Psoas muscle (tissue), 7 donors: ENCODE measurements at regions not wholly inside any gene's neighbourhood (a gene's known extent, or its start where the extent isn't known, plus 50 kb on each side); places are given as distances from the start of the nearest gene placed in this dataset.

Experiments
- ATAC-seq, 4 donors: fragments of 200-7000 bp; cut with Tn5 transposase; one replicate each; pipeline ENCODE4 v1.9.1; 2020; ENCODE audit warnings: moderate library complexity in 3 of 4, mild to moderate bottlenecking in 2 of 4
- DNase-seq, 2 donors: peaks; one replicate each; pipeline ENCODE4 v3.0.0-alpha.2; 2020
- H3K27ac ChIP-seq: fragments of 200-600 bp; one replicate; pipeline ENCODE4 v1.8.0; 2022
- H3K27me3 ChIP-seq, 3 donors: fragments of 200-600 bp in 1 of 3; one replicate each; pipeline versions ENCODE4 v1.6.1 to v1.8.0; 2013 to 2022; ENCODE audit warnings: low read length in 2 of 3, mild to moderate bottlenecking in 2 of 3, moderate library complexity in 1 of 3; ENCODE audit not compliant: insufficient read depth in 3 of 3
- H3K36me3 ChIP-seq, 2 donors: fragments of 200-600 bp in 1 of 2; one replicate each; pipeline versions ENCODE4 v1.6.1 to v1.8.0; 2013 to 2022; ENCODE audit warnings: low read depth in 1 of 2, mild to moderate bottlenecking in 1 of 2, moderate library complexity in 1 of 2; ENCODE audit not compliant: insufficient read depth in 1 of 2
- H3K4me1 ChIP-seq: fragments of 200-600 bp; one replicate; pipeline ENCODE4 v1.8.0; 2022
- H3K4me3 ChIP-seq: fragments of 200-600 bp; one replicate; pipeline ENCODE4 v1.8.0; 2022; ENCODE audit warnings: mild to moderate bottlenecking
- H3K9me3 ChIP-seq: fragments of 200-600 bp; one replicate; pipeline ENCODE4 v1.8.0; 2022
- WGBS, 3 donors: extraction: QIAGEN DNeasy Blood & Tissue Kit; methylation state at CpG; one replicate each; pipeline versions ENCODE4 v1.1.6 to v1.1.7; 2013; 5-methylcytosine and 5-hydroxymethylcytosine counted together
- intact Hi-C, 2 donors: fragments of 100-400 bp; cut with DNase I; formaldehyde crosslinking; loops; one replicate each; pipeline versions ENCODE4 v1.11.0 to v1.14.2; 2022
- TF ChIP-seq, protein P1 (sequence below): fragments of 200-600 bp; IDR thresholded peaks from one replicate; pipeline ENCODE4 v1.8.0; 2022; ENCODE audit warnings: antibody characterized with exemption
- donor health status: healthy with polysubstance abuse.
- donor health status: DM: no; HTN: no; CAD: no; lungs with moderate emphysema.
- donor health status: Bipolar disorder and iron deficiency.
- donor health status: healthy.
- donor health status: DM: yes; HTN: yes; CAD: no.
- donor health status: DM: no; HTN: no; CAD: no.
- donor health status: DM: yes; HTN: yes; CAD: no.

- intact Hi-C loops, result no loop called here
- ATAC-seq, result peak; percentile 47 to 86 (median 66)
- TF ChIP-seq, protein P1, sequence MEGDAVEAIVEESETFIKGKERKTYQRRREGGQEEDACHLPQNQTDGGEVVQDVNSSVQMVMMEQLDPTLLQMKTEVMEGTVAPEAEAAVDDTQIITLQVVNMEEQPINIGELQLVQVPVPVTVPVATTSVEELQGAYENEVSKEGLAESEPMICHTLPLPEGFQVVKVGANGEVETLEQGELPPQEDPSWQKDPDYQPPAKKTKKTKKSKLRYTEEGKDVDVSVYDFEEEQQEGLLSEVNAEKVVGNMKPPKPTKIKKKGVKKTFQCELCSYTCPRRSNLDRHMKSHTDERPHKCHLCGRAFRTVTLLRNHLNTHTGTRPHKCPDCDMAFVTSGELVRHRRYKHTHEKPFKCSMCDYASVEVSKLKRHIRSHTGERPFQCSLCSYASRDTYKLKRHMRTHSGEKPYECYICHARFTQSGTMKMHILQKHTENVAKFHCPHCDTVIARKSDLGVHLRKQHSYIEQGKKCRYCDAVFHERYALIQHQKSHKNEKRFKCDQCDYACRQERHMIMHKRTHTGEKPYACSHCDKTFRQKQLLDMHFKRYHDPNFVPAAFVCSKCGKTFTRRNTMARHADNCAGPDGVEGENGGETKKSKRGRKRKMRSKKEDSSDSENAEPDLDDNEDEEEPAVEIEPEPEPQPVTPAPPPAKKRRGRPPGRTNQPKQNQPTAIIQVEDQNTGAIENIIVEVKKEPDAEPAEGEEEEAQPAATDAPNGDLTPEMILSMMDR, result no peak
- Histone ChIP-seq H3K36me3 (no peaks in the 10 kb centered on the region), H3K27me3 (no peaks in the 10 kb centered on the region), H3K27ac (no peak overlapping the region), H3K9me3 (no peaks in the 10 kb centered on the region), H3K4me1 (no peaks in the 10 kb centered on the region), H3K4me3 (no peak overlapping the region)
- no peak for DNase-seq
- 49 to 52% (median 52%) methylated on average over 4 of the region's 4 CpGs for WGBS, 3 donors
Measured at GRCh38 chr6:1535295-1535694, 74.4 kb upstream of the FOXC1 start.

- WGBS, 3 donors, result 88% methylated on average over 21 of the region's 21 CpGs
- Histone ChIP-seq H3K27me3 (no peaks in the 10 kb centered on the region), H3K9me3 (no peaks in the 10 kb centered on the region), H3K4me3 (no peak overlapping the region), H3K27ac (no peak overlapping the region), H3K4me1 (no peaks in the 10 kb centered on the region), H3K36me3 (no peaks in the 10 kb centered on the region)
- intact Hi-C loops, result no loop called here
- no peak for ATAC-seq
- TF ChIP-seq, protein P1, result no peak
- no peak for DNase-seq
Measured at GRCh38 chr6:1536526-1537429, 72.9 kb upstream of the FOXC1 start.

- Histone ChIP-seq H3K36me3 (no peaks in the 10 kb centered on the region), H3K4me3 (no peak overlapping the region), H3K9me3 (no peaks in the 10 kb centered on the region), H3K27me3 (no peaks in the 10 kb centered on the region), H3K27ac (no peak overlapping the region), H3K4me1 (no peaks in the 10 kb centered on the region)
- DNase-seq, result no peak
- TF ChIP-seq, protein P1, result no peak
- peak in 1 of 4 donors; percentile 38 for ATAC-seq
- intact Hi-C loops, result no loop called here
- WGBS, 3 donors, result 52 to 67% (median 55%) methylated on average over 5 of the region's 5 CpGs
Measured at GRCh38 chr6:1538369-1538768, 71.3 kb upstream of the FOXC1 start.

DNA sequence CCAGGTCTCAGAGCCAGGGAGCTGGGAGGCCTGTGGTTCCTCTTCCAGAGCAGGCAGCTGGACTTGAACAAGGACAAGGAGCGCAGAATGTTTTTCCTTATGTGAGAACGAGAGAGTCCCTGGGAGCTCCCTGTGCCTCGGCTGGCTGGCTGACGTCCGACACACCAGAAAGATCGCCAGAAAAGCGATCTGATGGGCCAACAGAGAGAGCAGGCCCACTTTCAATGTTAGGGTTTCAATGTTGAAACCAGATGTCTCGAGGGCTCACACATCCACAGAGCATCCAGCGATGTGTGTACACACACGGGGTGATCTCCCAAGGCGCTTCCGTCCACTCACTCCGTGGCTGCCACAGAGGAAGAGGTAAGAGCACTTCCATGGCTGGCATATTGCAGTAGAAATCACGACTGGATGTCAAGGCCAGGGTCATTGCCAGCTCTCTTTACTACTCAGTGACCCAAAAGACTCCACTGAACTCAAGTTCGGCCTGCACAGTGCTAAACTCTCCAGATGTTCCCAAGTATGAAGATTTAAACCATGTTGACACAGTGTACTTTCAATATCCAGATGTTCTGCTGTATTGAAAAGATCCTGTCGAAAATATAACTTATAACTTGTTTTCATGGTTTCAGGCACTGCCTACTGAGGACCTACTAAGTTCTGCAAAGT is 70.8 kb upstream of the FOXC1 start:
- peak overlapping the region; percentile 2 for H3K27ac ChIP-seq
- ATAC-seq, result peak in 3 of 4 donors; percentile 41 to 73 (median 48)
- H3K36me3 ChIP-seq, result no peaks in the 10 kb centered on the region
- H3K9me3 ChIP-seq, result no peaks in the 10 kb centered on the region
- no peaks in the 10 kb centered on the region for H3K27me3 ChIP-seq
- TF ChIP-seq, protein P1, result no peak
- DNase-seq, result peak; percentile 47 to 77
- H3K4me3 ChIP-seq, result no peak overlapping the region
- intact Hi-C loops, result no loop called here
- H3K4me1 ChIP-seq, result no peaks in the 10 kb centered on the region
- WGBS, 3 donors, result 47 to 66% (median 48%) methylated on average over 16 of the region's 16 CpGs
